IPS DF 4.7 (cell line): ENCODE measurements at regions not wholly inside any gene's neighbourhood (a gene's known extent, or its start where the extent isn't known, plus 50 kb on each side); places are given as distances from the start of the nearest gene placed in this dataset.
A peak's percentile ranks its signal among the peaks of the same experiment; 100 is the strongest.
"Not testable (repeated sequence)": the region's sequence is repeated elsewhere in the genome, so short reads cannot be mapped to it uniquely, and the experiment has no call there.

Experiments
- DNase-seq: peaks from one replicate; pipeline ENCODE4 v3.0.0-alpha.2; 2013; ENCODE audit warnings: low spot score; ENCODE audit errors: extremely low read depth

GRCh38 chr17:65307961-65308316 is 170.8 kb downstream of the RGS9 start:
- no peak for DNase-seq

- DNase-seq = no peak
Measured at GRCh38 chr17:65307081-65307960, 170.2 kb downstream of the RGS9 start.

- DNase-seq = no peak
Measured at GRCh38 chr17:65305778-65306177, 168.6 kb downstream of the RGS9 start.

GRCh38 chr17:65305116-65305515 is 167.9 kb downstream of the RGS9 start:
- DNase-seq = no peak

- DNase-seq = not testable (repeated sequence)
Measured at GRCh38 chr17:65301882-65302281, 164.7 kb downstream of the RGS9 start.

- no peak for DNase-seq
Measured at GRCh38 chr17:65301184-65301583, 164.0 kb downstream of the RGS9 start.

- DNase-seq = no peak
Measured at GRCh38 chr17:65297916-65298315, 160.7 kb downstream of the RGS9 start.

GRCh38 chr17:65297384-65297783 is 160.2 kb downstream of the RGS9 start:
- DNase-seq = no peak

GRCh38 chr17:65294181-65294719 is 157.1 kb downstream of the RGS9 start:
- peak; percentile 58 for DNase-seq

- no peak for DNase-seq
Measured at GRCh38 chr17:65293584-65294180, 156.5 kb downstream of the RGS9 start.

GRCh38 chr17:65292430-65292829 is 155.3 kb downstream of the RGS9 start:
- no peak for DNase-seq

- not testable (repeated sequence) for DNase-seq
Measured at GRCh38 chr17:65291301-65291700, 154.1 kb downstream of the RGS9 start.

GRCh38 chr17:65290616-65291015 is 153.4 kb downstream of the RGS9 start:
- no peak for DNase-seq

GRCh38 chr17:65290056-65290455 is 152.9 kb downstream of the RGS9 start:
- DNase-seq = no peak

- no peak for DNase-seq
Measured at GRCh38 chr17:65287040-65287439, 149.9 kb downstream of the RGS9 start.

- no peak for DNase-seq
Measured at GRCh38 chr17:65283704-65284103, 146.5 kb downstream of the RGS9 start.

- DNase-seq = no peak
Measured at GRCh38 chr17:65279456-65279855, 142.3 kb downstream of the RGS9 start.

- no peak for DNase-seq
Measured at GRCh38 chr17:65278820-65279184, 141.6 kb downstream of the RGS9 start.

GRCh38 chr17:65278050-65278819 is 141.1 kb downstream of the RGS9 start:
- DNase-seq = no peak

GRCh38 chr17:65277576-65277975 is 140.4 kb downstream of the RGS9 start:
- no peak for DNase-seq
